ENCODE measurements at regions not wholly inside any gene's neighbourhood (a gene's known extent, or its start where the extent isn't known, plus 50 kb on each side); places are given as distances from the start of the nearest gene placed in this dataset.

GRCh38 chr17:79288950-79289349 lies 214.3 kb downstream of the ENGASE start:
- TF ChIP-seq MAX (IDR thresholded peaks at IDR 0.05; ENCODE audit: insufficient read depth, insufficient read length) (no peak), EZH2 (IDR thresholded peaks at IDR 0.05; ENCODE audit: borderline replicate concordance, low read depth, low read length, severe bottlenecking) (no peak), JUN (IDR thresholded peaks at IDR 0.05; ENCODE audit: borderline replicate concordance, insufficient read depth, insufficient read length, low read depth) (no peak), POLR2AphosphoS5 (IDR thresholded peaks at IDR 0.05; ENCODE audit: insufficient read depth, low read depth, low read length) (no peak), CTCF (IDR thresholded peaks at IDR 0.05; ENCODE audit: extremely low read depth in 1 of 2, insufficient read depth in 1 of 2, low read depth in 1 of 2, low read length in 2 of 2) (no peak), GATA2 (IDR thresholded peaks at IDR 0.05; ENCODE audit: insufficient read depth, insufficient read length, low read depth, low read length) (no peak), POLR2A (IDR thresholded peaks at IDR 0.05; ENCODE audit: low read depth, low read length) (no peak), MYC (IDR thresholded peaks at IDR 0.05; ENCODE audit: low read depth, low read length) (no peak), FOS (IDR thresholded peaks at IDR 0.05; ENCODE audit: borderline replicate concordance, insufficient read depth, low read length) (no peak)
- no peak overlapping the region for H3K4me2 ChIP-seq (ENCODE audit: insufficient read depth, low read length)
- H3K27ac ChIP-seq (ENCODE audit: insufficient read depth, low read depth, low read length) = no peak overlapping the region
- H3K4me3 ChIP-seq (replicated peaks in 1 of 3; ENCODE audit: insufficient read depth in 1 of 3, low read depth in 1 of 3, low read length in 3 of 3) = no peak overlapping the region
- H2AFZ ChIP-seq (ENCODE audit: low read depth, low read length) = no peak overlapping the region
- no peak for FAIRE-seq
- ChIA-PET CTCF (no interaction called here), POLR2A (no interaction called here)
- no peaks in the 10 kb centered on the region for H3K9me3 ChIP-seq (replicated peaks; ENCODE audit: control insufficient read depth, insufficient read depth, low read length)
- H3K9ac ChIP-seq (replicated peaks; ENCODE audit: extremely low read depth, insufficient read depth, low read length) = no peak overlapping the region
- H3K36me3 ChIP-seq (ENCODE audit: control insufficient read depth in 2 of 2, extremely low read depth in 1 of 2, insufficient read depth in 2 of 2, low read length in 2 of 2) = no peaks in the 10 kb centered on the region
- no peaks in the 10 kb centered on the region for H3K79me2 ChIP-seq (ENCODE audit: control insufficient read depth, insufficient read depth, low read length)
- intact Hi-C loops (cut with micrococcal nuclease) = no loop called here
- no TSS peak for BruUV-seq (replicated peaks)
- dilution Hi-C loops (cut with MboI; ENCODE audit: extremely low pct_ligation_motif_present, low sequenced_read_pairs) = no loop called here
- no peaks in the 10 kb centered on the region for H3K4me1 ChIP-seq (ENCODE audit: control insufficient read depth, extremely low read depth, insufficient read depth, low read length)
- H4K20me1 ChIP-seq (replicated peaks; ENCODE audit: control insufficient read depth, extremely low read depth, insufficient read depth, low read length) = no peaks in the 10 kb centered on the region
- H3K27me3 ChIP-seq (ENCODE audit: control insufficient read depth in 2 of 2, insufficient read depth in 2 of 2, low read length in 2 of 2) = peaks cover 0 to 2% of the 10 kb centered on the region in 2 experiments
- H3K9me1 ChIP-seq (replicated peaks; ENCODE audit: control insufficient read depth, extremely low read depth, insufficient read depth, low read length) = no peaks in the 10 kb centered on the region
- no peak for DNase-seq (ENCODE audit: low read depth, low spot score)
